HG03139 (cell line): ENCODE measurements at regions not wholly inside any gene's neighbourhood (a gene's known extent, or its start where the extent isn't known, plus 50 kb on each side); places are given as distances from the start of the nearest gene placed in this dataset.

Source experiments
- ATAC-seq: cut with Tn5 transposase; IDR thresholded peaks from one replicate; pipeline ENCODE4 v1.9.1; 2021; ENCODE audit not compliant: unreplicated experiment

DNA sequence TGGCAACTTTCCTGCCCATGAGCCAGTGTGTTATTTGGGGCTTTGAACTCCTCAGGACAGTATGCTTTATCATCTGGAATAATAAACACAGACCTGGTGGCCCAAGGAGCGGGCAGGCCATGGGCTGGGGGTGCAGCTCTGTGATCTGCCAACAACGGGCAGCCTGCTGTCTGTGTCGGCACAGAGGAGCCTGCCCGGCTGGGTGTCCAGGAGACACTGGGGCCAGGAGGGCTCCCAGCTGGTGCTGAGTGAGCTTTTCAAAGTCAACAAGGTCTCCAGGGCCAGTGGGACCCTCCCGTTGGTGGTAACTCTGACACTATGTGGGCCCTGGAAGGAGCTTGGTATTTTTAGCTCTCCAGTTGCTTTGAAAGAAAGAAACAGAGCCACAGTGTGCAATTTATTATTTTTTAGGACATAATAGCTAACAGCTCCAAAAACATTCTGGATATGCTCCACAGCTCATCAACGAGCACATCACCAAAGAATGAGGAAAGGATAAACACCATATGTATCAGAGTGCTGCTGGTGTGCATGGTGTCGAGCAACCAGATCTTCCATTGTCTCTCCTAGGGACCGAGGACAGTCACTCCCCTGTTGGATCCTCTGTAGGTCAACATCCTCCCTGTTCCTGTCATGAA is 488.7 kb upstream of the USP24 start:
- no peak for ATAC-seq

DNA sequence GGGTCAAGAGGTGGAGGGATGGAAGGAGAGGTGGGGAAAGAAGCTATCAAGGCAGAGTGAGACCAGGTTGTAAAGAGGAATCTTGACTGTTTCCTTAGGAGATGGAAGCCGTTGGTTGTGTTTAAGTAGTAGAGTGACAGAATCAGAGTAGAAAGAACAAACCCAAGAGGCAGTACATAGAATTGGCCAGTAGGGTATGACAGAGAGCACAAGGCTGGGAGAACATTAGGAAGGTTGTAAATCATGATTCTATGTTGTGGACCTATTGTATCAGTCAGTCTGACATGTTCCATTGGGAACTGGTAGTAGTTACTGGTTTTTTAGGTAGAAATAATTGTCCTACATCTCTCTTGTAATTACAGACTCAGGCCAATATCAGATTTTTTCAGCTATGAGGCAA is 486.9 kb upstream of the USP24 start:
- peak; percentile 85 for ATAC-seq

DNA sequence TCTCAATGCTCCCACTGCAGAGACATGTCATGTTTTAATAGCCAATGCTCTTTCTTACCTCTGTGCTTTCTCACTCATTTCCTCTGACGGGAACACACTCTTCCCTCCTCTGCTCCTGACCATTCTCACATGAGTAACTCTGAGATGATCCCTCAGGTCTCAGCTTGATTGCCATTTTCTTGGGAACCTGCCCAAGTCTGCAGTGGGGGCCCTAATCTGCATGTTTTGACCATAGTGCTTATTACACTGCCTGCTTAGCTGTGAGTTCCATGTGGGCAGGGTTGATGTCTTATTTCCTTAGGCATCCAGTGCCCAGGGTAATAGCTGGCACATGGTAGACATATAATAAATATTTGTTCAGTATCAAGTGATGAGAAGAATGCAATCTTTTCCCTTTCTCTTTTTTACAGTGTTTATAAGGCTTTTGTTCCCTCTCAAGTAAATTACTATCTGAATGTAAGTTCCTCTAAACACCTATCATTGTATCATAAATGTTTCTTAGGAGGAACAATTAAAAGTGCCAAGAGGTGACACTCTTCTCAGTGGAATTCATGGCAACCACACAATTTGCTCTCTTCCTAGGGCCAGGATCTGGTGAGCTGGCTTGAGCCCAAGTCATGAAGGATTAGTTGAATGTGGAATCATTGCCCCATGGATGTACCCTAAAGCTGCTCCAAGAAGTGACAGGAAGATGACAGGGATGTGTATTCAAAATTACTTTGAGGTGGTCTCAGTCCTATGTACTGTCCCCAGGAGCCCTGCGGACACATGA is 485.4 kb upstream of the USP24 start:
- ATAC-seq, result no peak

DNA sequence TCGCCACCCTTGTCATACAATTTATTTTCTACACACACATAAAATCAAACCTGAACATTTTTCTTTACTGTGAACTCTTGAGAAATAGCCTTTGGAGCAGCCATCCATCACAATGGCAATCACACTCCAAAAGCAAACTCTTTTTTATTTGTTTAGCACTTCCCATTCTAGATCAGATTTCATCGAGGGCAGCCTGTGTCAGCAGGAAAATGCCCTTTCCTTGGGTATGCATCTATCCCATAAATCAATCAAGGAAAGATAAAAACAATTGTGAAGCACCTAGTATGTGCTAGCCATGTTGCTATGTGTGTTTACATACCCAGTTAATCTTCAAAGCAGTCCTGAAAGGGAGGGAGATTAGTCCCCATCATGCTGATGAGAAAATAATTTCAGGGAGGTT is 484.1 kb upstream of the USP24 start:
- no peak for ATAC-seq

DNA sequence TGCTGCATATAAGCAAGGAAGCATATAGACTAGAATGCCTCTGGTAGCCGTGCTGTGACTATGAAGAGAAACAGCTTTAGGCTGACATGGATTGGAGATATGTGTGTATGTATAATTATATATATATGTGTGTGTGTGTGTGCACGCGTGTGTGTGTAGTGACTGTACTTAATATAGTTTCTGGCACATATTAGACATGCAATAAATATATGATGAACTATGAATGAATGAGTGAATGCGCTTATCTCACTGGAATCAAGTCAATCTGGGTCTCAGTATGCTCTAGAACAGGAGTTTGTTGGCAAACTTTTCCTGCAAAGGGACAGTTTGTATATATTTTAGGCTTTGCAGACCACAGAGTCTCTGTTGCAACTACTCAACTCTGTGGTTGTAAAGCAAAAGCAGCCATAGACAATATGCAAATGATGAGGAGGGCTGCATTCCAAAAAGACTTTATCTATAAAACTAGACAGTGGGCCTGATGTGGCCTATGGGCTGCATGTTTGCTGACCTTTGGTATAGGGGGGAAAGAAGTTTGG is 482.9 kb upstream of the USP24 start:
- no peak for ATAC-seq

DNA sequence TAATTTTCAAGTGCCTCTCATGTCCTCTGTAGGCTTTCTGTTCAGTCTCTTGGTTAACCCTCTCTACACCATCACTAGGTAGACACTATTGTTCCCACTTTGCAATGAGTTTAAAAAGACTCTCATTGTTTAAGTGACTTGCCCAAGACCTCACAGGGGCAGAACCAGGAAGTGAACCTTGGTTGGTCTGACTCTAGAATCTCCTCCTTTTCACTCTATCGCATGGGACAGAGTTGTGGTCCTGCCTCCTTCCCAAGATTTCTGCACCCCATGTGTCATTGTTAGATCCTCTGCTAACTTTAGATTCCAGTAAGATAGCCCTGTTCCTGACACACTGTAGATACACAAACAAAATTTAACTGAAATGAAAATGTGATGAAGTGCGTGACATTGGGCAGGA is 481.7 kb upstream of the USP24 start:
- ATAC-seq, result no peak

DNA sequence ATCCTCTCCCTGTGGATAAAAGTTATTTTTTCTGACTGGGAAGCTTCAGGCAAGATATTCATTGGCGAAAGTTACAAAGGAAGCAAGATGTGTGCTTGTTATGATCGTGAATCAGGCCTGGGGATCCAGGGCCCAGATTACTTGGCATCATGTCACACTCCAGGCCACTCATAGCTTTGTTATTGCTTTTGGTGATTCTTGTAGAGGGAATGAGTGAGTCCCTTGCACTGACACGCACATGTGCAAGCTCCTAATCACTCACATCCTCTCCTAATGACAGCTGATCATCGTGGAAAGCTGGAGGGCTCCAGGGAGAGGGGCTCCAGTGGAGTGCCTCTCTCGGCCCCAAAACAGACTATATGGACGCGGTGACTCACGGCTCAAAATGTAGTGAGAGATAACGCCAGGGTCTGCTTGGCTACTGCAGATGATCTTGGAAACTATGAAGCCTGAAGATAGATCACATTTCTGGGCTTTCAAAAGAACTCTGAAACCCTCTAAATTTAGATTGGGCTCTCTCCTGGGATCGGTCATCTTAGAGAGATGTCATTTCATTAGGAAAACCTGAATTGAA is 481.1 kb upstream of the USP24 start:
- no peak for ATAC-seq

DNA sequence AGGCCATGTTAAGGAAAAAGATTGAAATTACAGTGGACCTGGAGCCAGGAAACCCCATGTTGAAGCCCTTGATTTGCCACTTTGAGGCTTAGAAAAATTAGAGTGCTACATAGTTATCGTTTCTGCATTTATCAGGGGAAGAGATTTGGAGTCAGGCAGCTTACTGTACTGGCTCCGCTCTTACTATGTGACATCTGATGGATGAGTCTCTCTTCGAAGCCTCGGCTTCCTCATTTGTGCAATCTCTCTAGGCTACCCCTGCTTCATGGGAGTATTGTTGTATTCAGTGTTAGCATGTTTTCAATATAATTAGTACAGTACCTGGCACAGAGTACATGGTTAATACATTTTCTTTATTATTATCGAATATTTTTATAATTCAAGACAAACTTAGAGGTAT is 480.4 kb upstream of the USP24 start:
- no peak for ATAC-seq

DNA sequence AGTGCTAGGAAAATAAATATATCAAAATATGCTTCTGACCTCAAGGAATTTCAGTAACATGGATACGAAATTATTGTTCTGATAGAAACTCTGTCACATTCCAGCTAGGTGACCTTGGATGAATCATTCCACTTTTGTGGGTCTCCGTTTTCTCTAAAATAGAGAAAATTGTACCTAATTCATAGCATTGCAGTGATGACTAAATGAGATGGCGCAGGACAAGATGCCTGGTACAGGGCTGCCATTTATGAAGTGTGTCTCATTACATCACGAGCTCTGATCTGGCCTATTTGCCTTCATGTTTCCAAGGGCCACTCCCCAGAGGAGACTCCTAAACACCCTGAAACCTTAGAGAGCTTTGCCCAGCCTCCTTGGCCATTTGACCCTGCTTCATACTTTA is 480.0 kb upstream of the USP24 start:
- no peak for ATAC-seq

DNA sequence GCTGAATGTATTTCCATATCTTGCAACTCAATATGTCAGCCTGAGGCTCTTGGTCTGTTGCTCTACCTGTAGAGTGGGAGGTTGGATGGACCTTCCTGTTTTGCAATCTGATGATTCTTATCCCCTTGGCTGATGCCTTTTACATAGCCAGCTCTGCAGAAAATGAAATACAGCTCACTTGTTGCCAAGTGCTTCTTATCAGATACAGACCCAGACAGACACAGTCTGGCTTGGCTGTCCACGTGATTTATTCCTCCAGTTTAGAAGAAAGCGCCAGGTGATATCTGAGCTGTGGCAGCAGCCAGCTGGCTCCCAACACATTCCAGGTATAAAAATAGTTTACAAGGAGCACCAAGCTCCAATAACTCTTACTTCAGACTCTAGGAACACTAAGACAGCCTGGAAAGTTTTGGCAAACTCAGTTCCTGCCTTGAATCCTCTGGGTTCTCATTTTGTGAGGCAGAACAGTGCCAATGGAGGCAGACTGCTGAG is 479.2 kb upstream of the USP24 start:
- ATAC-seq, result no peak

DNA sequence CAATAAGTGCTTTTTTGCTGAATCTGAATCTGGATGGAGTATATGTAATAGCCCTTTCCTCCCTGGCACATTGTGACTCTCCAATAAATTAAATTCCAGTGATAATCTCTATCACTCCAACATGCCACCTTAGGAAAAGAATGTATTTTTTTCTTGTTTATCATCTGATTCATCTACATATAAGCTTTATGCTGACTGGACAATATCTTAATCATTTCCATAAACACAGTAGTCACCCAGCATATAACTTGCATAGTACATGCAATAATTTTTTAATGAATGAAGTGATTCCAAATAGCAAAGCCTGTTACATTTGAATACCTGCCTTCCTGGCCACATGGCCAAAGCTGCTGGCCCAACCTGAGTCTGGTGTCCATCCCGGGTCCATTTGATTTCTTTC is 477.6 kb upstream of the USP24 start:
- ATAC-seq, result no peak

DNA sequence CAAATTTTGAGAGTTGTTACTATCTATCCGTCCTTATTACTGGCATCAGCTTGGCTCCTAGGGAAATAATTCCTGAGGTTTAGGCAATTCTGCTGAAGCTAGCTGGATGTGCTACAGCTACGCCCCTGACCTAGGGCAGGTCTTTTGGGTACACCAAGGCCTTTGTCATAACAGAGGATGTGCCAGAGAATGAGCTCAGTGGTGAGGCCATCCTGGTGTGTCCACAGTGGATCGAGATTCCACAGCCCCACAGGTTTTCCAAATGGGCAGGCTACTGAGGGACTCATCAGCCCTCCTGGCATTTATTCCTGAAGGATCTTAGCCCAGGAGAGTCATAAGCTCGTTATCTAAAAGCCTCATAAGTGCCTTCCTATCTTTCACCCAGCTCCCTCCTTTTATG is 475.2 kb upstream of the USP24 start:
- no peak for ATAC-seq

DNA sequence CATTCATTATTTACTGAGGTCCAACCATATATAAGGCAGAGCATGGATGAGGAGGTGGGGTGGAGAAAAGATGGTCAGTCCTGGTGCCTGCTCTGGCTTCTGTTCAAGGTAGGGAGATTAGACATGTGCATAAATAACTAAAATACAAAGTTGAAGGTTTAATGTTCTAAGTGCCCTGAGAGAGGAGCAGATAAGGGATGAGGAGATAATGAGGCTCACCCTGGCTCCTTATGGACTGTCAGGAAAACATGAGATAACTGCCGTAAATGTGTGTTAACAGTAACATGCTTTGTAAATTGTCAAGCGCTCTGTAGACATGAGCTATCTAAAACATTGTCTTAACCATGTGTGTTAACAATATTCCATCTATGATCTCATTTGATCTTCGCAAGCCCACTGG is 474.6 kb upstream of the USP24 start:
- ATAC-seq, result no peak

DNA sequence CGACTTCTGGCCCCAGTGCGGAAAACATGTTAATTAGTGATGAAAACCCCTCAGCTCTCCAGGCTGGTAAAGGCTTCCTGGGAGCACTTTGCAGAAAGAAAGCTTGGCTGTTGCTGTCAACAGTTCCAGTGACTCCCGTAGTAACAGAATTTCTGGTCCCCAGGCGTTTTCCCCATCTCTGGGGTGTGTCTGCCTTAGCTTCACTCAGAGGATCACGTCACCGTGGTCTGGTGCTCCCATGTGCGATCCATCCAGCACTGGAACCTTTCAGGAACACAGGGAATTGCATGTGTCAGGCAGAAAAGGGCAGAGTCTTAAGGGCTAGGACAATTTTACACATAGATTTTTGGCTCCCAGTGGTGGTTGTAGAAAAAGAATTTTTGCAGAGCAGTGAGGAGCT is 470.4 kb upstream of the USP24 start:
- no peak for ATAC-seq

DNA sequence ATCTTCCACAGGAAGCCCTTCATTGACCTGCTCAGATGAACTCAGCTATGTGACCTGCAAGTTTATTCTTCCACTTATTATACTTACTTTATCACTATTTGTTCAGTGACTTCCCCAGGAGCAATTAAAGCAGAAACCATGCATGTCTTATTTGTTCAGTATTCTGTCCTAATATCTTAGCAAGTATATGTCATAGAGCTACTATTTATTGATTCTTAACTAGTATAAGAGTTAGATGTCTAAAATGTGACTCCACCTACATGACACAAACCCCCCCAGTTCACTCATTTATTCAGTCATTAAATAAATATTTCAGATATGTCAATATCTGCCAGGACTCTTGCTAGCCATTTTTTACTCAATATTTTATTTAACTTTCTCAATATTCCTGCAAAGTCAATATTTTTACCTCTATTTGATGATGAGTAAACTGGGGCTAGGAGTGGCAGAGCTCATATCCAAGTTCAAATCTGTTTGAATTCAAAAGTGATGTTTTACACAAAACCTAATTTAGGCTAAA is 469.0 kb upstream of the USP24 start:
- ATAC-seq, result no peak

DNA sequence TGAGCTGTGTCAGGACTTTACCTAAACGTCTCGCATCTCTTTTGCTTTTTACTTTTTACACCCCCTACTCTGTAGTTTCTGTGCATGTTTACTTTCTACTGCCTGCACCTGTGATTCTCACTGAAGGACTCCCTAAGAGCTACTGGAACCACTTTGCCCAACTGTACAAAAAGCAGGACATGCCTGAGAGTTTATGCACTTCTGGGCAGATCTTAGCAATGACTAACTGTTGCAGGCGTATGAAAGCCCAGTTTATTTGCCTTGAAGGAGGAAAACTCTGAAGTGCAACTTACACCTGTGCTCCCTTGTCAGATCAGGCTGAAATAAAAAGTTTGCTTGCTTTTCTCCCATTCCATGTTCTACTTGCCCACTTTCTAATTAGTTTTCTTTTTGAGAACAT is 467.0 kb upstream of the USP24 start:
- ATAC-seq, result no peak

DNA sequence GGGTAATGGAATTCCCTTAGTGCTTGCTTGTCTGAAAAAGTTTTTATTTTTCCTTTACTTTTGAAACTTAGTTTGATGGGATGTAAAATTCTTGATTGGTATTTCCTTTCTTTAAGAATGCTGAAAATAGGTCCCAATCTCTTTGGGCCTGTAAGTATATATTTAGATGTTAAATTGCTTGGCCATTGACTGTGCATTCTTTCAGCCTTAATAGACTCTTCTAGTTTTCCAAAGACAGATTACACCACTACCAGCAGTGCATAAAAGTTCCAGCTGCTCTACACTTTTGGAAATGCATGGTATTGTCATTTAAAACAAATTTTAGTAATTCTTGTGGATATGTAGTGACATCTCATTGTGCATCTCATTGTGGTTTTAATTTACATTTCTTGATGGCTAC is 464.8 kb upstream of the USP24 start:
- no peak for ATAC-seq

DNA sequence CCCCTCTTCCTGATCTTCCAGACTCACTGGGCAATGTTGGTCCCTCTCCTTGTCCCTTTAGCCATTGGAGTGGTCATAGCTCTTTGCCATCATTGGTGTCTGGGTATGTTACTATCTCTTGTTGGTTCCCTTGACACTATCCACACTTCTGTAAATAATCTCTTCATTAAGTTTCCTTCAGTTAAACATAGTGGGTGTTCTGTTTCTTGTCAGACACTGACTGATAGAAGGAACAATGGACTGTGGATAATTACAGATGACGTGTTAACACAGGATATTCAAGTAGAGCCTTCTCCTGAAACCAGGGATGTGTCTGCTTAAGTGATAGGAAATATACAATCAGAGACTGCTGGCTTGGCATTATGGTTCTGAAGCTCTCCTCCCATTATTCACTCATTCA is 458.3 kb upstream of the USP24 start:
- ATAC-seq, result no peak

DNA sequence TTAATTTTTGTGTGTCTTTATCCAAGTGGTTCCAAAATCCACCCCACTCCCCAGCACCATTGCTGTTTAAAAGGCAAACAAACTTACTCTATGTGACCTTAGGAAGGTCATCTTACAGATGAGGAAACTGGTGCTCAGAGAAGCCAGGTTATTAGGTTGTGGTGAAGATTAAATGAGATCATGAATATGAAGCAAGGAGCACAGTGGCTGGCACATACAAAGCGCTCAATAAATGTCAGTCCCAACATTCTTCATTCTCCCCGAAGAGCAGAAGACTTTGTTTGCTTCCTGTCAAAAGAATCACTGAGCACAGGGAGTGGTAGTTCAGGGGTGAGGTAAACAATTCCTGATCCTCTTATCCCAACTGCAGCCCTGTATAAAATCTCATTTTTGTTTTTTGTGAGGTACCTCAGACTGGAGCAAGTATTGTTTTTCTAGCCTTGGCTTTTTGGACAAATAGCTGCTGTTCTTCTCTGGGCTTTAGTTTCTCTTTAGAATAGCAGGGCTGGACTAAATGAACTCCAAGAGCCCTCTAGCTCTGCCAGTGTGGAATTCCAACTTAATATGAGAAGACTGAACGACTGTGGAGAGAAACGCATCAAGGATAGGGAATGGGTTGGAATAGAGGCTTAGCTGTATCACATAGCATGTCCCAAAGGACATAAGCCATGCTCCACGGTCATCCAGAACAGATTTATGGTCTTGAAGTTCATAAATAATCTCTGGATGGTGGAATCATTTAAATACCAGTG is 455.3 kb upstream of the USP24 start:
- ATAC-seq, result no peak

DNA sequence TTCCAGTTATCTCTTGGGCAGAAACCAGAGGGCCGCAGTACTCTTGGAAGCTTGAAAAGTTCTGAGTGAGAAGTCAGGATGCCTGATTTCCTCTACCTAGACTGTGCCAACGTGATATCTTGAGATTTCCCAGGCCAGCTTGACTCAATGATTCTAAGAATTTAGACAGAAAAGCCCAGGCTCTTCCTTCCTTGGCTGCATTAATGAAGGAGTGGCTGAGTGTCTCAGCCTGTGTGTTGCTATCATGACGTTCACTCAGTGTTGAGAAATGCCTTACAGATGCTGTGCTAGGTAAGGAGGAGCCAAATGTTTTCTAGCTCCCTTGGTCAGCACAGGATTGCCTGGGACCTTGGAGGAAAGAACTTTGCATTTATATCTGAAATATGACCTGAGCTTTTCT is 454.1 kb upstream of the USP24 start:
- ATAC-seq, result no peak

DNA sequence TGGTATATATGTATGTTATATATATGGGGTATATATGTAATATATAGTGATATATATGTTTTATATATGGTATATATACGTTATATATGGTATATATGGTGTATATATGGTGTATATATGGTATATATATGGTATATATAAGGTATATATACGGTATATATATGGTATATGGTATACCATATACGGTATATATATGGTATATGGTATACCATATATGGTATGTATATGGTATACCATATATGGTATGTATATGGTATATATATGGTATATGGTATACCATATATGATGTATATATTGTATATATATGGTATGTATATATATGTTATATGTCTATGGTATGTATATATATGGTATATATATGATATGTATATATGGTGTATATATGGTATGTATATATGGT is 447.7 kb upstream of the USP24 start:
- ATAC-seq, result no peak
